Activated naive CD8-positive, alpha-beta T cell (primary cell): ENCODE measurements at regions not wholly inside any gene's neighbourhood (a gene's known extent, or its start where the extent isn't known, plus 50 kb on each side); places are given as distances from the start of the nearest gene placed in this dataset.
"Not testable (repeated sequence)": the region's sequence is repeated elsewhere in the genome, so short reads cannot be mapped to it uniquely, and the experiment has no call there.

Experiments used
- H3K27ac Mint-ChIP-seq: one replicate; pipeline ENCODE4 v1.8.0; 2021; ENCODE audit warnings: mixed read lengths
- H3K27me3 Mint-ChIP-seq: one replicate; pipeline ENCODE4 v1.8.0; 2021; ENCODE audit warnings: mixed read lengths
- H3K36me3 Mint-ChIP-seq: one replicate; pipeline ENCODE4 v1.8.0; 2021; ENCODE audit warnings: mixed read lengths
- H3K4me1 Mint-ChIP-seq: one replicate; pipeline ENCODE4 v1.8.0; 2021; ENCODE audit warnings: low read depth, mixed read lengths
- H3K4me3 Mint-ChIP-seq: one replicate; pipeline ENCODE4 v1.8.0; 2021; ENCODE audit warnings: mild to moderate bottlenecking, mixed read lengths
- H3K9me3 Mint-ChIP-seq: one replicate; pipeline ENCODE4 v1.8.0; 2021; ENCODE audit warnings: low read depth, mixed read lengths

GRCh38 chr6:80921861-80922460, 815.5 kb downstream of the BCKDHB start:
- no peaks in the 10 kb centered on the region for H3K27me3 Mint-ChIP-seq
- no peak overlapping the region for H3K4me3 Mint-ChIP-seq
- H3K27ac Mint-ChIP-seq = no peak overlapping the region
- no peaks in the 10 kb centered on the region for H3K9me3 Mint-ChIP-seq
- H3K36me3 Mint-ChIP-seq = no peaks in the 10 kb centered on the region
- no peaks in the 10 kb centered on the region for H3K4me1 Mint-ChIP-seq

GRCh38 chr6:80907831-80908230, 801.4 kb downstream of the BCKDHB start:
- Mint-ChIP-seq H3K4me1 (no peaks in the 10 kb centered on the region), H3K4me3 (no peak overlapping the region), H3K27me3 (no peaks in the 10 kb centered on the region), H3K36me3 (no peaks in the 10 kb centered on the region), H3K9me3 (no peaks in the 10 kb centered on the region), H3K27ac (no peak overlapping the region)

GRCh38 chr6:80903711-80904110, 797.2 kb downstream of the BCKDHB start:
- no peak overlapping the region for H3K4me3 Mint-ChIP-seq
- H3K36me3 Mint-ChIP-seq = no peaks in the 10 kb centered on the region
- H3K27me3 Mint-ChIP-seq = no peaks in the 10 kb centered on the region
- no peaks in the 10 kb centered on the region for H3K4me1 Mint-ChIP-seq
- H3K9me3 Mint-ChIP-seq = peaks cover 8% of the 10 kb centered on the region
- no peak overlapping the region for H3K27ac Mint-ChIP-seq

GRCh38 chr6:80886475-80886874, 780.0 kb downstream of the BCKDHB start:
- no peaks in the 10 kb centered on the region for H3K4me1 Mint-ChIP-seq
- no peak overlapping the region for H3K4me3 Mint-ChIP-seq
- H3K9me3 Mint-ChIP-seq = no peaks in the 10 kb centered on the region
- H3K36me3 Mint-ChIP-seq = no peaks in the 10 kb centered on the region
- H3K27me3 Mint-ChIP-seq = no peaks in the 10 kb centered on the region
- H3K27ac Mint-ChIP-seq = no peak overlapping the region

- Mint-ChIP-seq H3K9me3 (peaks cover 15% of the 10 kb centered on the region), H3K4me1 (no peaks in the 10 kb centered on the region), H3K36me3 (no peaks in the 10 kb centered on the region), H3K27me3 (no peaks in the 10 kb centered on the region), H3K27ac (no peak overlapping the region), H3K4me3 (no peak overlapping the region)
Observed at GRCh38 chr6:80872951-80873308, 766.5 kb downstream of the BCKDHB start.

GRCh38 chr6:80872199-80872950, 765.9 kb downstream of the BCKDHB start:
- Mint-ChIP-seq H3K4me1 (no peaks in the 10 kb centered on the region), H3K9me3 (peaks cover 15% of the 10 kb centered on the region), H3K27ac (no peak overlapping the region), H3K27me3 (no peaks in the 10 kb centered on the region), H3K4me3 (no peak overlapping the region), H3K36me3 (no peaks in the 10 kb centered on the region)

GRCh38 chr6:80862756-80863155, 756.3 kb downstream of the BCKDHB start:
- H3K27me3 Mint-ChIP-seq = no peaks in the 10 kb centered on the region
- H3K36me3 Mint-ChIP-seq = no peaks in the 10 kb centered on the region
- no peak overlapping the region for H3K27ac Mint-ChIP-seq
- H3K9me3 Mint-ChIP-seq = no peaks in the 10 kb centered on the region
- H3K4me1 Mint-ChIP-seq = no peaks in the 10 kb centered on the region
- H3K4me3 Mint-ChIP-seq = no peak overlapping the region

- Mint-ChIP-seq H3K36me3 (no peaks in the 10 kb centered on the region), H3K4me3 (no peak overlapping the region), H3K27ac (no peak overlapping the region), H3K9me3 (peaks cover 7% of the 10 kb centered on the region), H3K27me3 (no peaks in the 10 kb centered on the region), H3K4me1 (no peaks in the 10 kb centered on the region)
Observed at GRCh38 chr6:80860107-80860506, 753.6 kb downstream of the BCKDHB start.

GRCh38 chr6:80847973-80848372, 741.5 kb downstream of the BCKDHB start:
- H3K27me3 Mint-ChIP-seq, H3K27ac Mint-ChIP-seq, H3K36me3 Mint-ChIP-seq, H3K4me1 Mint-ChIP-seq, H3K9me3 Mint-ChIP-seq, H3K4me3 Mint-ChIP-seq: not testable (repeated sequence)

GRCh38 chr6:80832337-80832736, 725.9 kb downstream of the BCKDHB start:
- Mint-ChIP-seq H3K4me3 (no peak overlapping the region), H3K9me3 (peaks cover 4% of the 10 kb centered on the region), H3K36me3 (no peaks in the 10 kb centered on the region), H3K4me1 (no peaks in the 10 kb centered on the region), H3K27me3 (no peaks in the 10 kb centered on the region), H3K27ac (no peak overlapping the region)

GRCh38 chr6:80793411-80793810, 686.9 kb downstream of the BCKDHB start:
- Mint-ChIP-seq H3K4me1 (no peaks in the 10 kb centered on the region), H3K27ac (no peak overlapping the region), H3K4me3 (no peak overlapping the region), H3K9me3 (peaks cover 1% of the 10 kb centered on the region), H3K36me3 (no peaks in the 10 kb centered on the region), H3K27me3 (no peaks in the 10 kb centered on the region)

GRCh38 chr6:80792151-80792550, 685.7 kb downstream of the BCKDHB start:
- Mint-ChIP-seq H3K36me3 (no peaks in the 10 kb centered on the region), H3K4me1 (no peaks in the 10 kb centered on the region), H3K27ac (no peak overlapping the region), H3K4me3 (no peak overlapping the region), H3K9me3 (no peaks in the 10 kb centered on the region), H3K27me3 (no peaks in the 10 kb centered on the region)

GRCh38 chr6:80789912-80790570, 683.6 kb downstream of the BCKDHB start:
- Mint-ChIP-seq H3K27me3 (no peaks in the 10 kb centered on the region), H3K4me3 (no peak overlapping the region), H3K4me1 (no peaks in the 10 kb centered on the region), H3K27ac (no peak overlapping the region), H3K9me3 (no peaks in the 10 kb centered on the region), H3K36me3 (no peaks in the 10 kb centered on the region)

GRCh38 chr6:80783271-80783670, 676.8 kb downstream of the BCKDHB start:
- not testable (repeated sequence) for H3K27me3 Mint-ChIP-seq, H3K9me3 Mint-ChIP-seq, H3K4me3 Mint-ChIP-seq, H3K36me3 Mint-ChIP-seq, H3K4me1 Mint-ChIP-seq, H3K27ac Mint-ChIP-seq

GRCh38 chr6:80771941-80772340, 665.5 kb downstream of the BCKDHB start:
- no peaks in the 10 kb centered on the region for H3K4me1 Mint-ChIP-seq
- H3K36me3 Mint-ChIP-seq = no peaks in the 10 kb centered on the region
- H3K27me3 Mint-ChIP-seq = no peaks in the 10 kb centered on the region
- peaks cover 4% of the 10 kb centered on the region for H3K9me3 Mint-ChIP-seq
- no peak overlapping the region for H3K4me3 Mint-ChIP-seq
- no peak overlapping the region for H3K27ac Mint-ChIP-seq

- no peak overlapping the region for H3K4me3 Mint-ChIP-seq
- H3K27ac Mint-ChIP-seq = no peak overlapping the region
- H3K36me3 Mint-ChIP-seq = no peaks in the 10 kb centered on the region
- no peaks in the 10 kb centered on the region for H3K27me3 Mint-ChIP-seq
- no peaks in the 10 kb centered on the region for H3K4me1 Mint-ChIP-seq
- H3K9me3 Mint-ChIP-seq = peaks cover 4% of the 10 kb centered on the region
Observed at GRCh38 chr6:80769106-80769505, 662.6 kb downstream of the BCKDHB start.
